HepG2 (cell line): ENCODE measurements at regions not wholly inside any gene's neighbourhood (a gene's known extent, or its start where the extent isn't known, plus 50 kb on each side); places are given as distances from the start of the nearest gene placed in this dataset.

Experiments
- ATAC-seq: fragments of 200-7000 bp; cut with Tn5 transposase; 3 replicates; pipeline ENCODE4 v1.9.1; 2020; ENCODE audit warnings: mild to moderate bottlenecking, moderate library complexity
- BruUV-seq: library from RNA; stranded (reverse); fragments of 400-500 nt; replicated peaks from 2 replicates; lab custom pipeline; 2021; lab: Mats Ljungman, UMichigan
- CTCF ChIA-PET: fragments of 300-600 bp; formaldehyde crosslinking; extraction: SDS; loops from one replicate; lab custom pipeline; 2021; ENCODE audit warnings: low total read pairs, inconsistent platforms, low intra/inter-chr PET ratio; lab: Yijun Ruan, JAX
- POLR2A ChIA-PET: fragments of 350-600 bp; sonication (Branson Sonifier 250); formaldehyde crosslinking; loops from one replicate; lab custom pipeline; 2020; ENCODE audit warnings: antibody characterized with exemption, inconsistent platforms; lab: Yijun Ruan, JAX
- DNase-seq: peaks from one replicate; pipeline ENCODE4 v3.0.0-alpha.2; 2015; ENCODE audit warnings: low spot score
- FAIRE-seq: peaks from 3 replicates; lab custom pipeline; 2011; peaks lifted over from hg19 to GRCh38; lab: Jason Lieb, UNC
- H2AFZ ChIP-seq: one replicate; pipeline ENCODE4 v1.6.1; 2011; ENCODE audit warnings: low read length, inconsistent platforms
- H3K27ac ChIP-seq: fragments of 300-600 bp; 3 replicates; pipeline ENCODE4 v1.8.0; 2011; ENCODE audit warnings: mixed run types, mild to moderate bottlenecking, mixed read lengths, low read length, inconsistent platforms; ENCODE audit not compliant: insufficient read depth; ENCODE audit errors: extremely low read length
- H3K27me3 ChIP-seq, 2 experiments: fragments of 200-600 bp in 1 of 2; 2 replicates in 1 of 2; 3 replicates in 1 of 2; pipeline versions ENCODE4 v1.6.0 to v1.8.0; 2011; ENCODE audit warnings: low read length in 2 of 2, mild to moderate bottlenecking in 2 of 2, moderate library complexity in 2 of 2, inconsistent platforms in 1 of 2; ENCODE audit not compliant: insufficient read depth in 2 of 2, control insufficient read depth in 1 of 2
- H3K36me3 ChIP-seq, 2 experiments: fragments of 200-600 bp in 1 of 2; replicated peaks in 1 of 2; 2 replicates in 1 of 2; 3 replicates in 1 of 2; pipeline versions ENCODE4 v1.5.1 to v1.8.0; 2011; ENCODE audit warnings: low read length in 2 of 2, inconsistent platforms in 1 of 2; ENCODE audit not compliant: insufficient read depth in 2 of 2, control insufficient read depth in 1 of 2
- H3K4me1 ChIP-seq: 2 replicates; pipeline ENCODE4 v1.5.1; 2012; ENCODE audit warnings: low read length, inconsistent platforms; ENCODE audit not compliant: insufficient read depth
- H3K4me2 ChIP-seq: 2 replicates; pipeline ENCODE4 v1.6.0; 2011; ENCODE audit warnings: low read depth, low read length, inconsistent platforms
- H3K4me3 ChIP-seq, 3 experiments: fragments of 200-600 bp in 1 of 3; sonication (generic), shearing (Covaris generic) in 1 of 3; replicated peaks in 1 of 3; 2 replicates each; pipeline ENCODE4 v1.5.1; 2011 to 2016; ENCODE audit warnings: low read length in 3 of 3, inconsistent platforms in 2 of 3, low read depth in 2 of 3, mild to moderate bottlenecking in 2 of 3, control low read depth in 1 of 3, mixed read lengths in 1 of 3; ENCODE audit not compliant: insufficient read depth in 1 of 3
- H3K79me2 ChIP-seq: one replicate; pipeline ENCODE4 v1.6.1; 2011; ENCODE audit warnings: low read length, inconsistent platforms; ENCODE audit not compliant: insufficient read depth
- H3K9ac ChIP-seq: 2 replicates; pipeline ENCODE4 v1.6.0; 2011; ENCODE audit warnings: mild to moderate bottlenecking, low read depth, low read length, inconsistent platforms; ENCODE audit not compliant: insufficient read depth
- H3K9me3 ChIP-seq: 2 replicates; pipeline ENCODE4 v1.5.1; 2012; ENCODE audit warnings: mild to moderate bottlenecking, low read length
- H4K20me1 ChIP-seq: 2 replicates; pipeline ENCODE4 v1.6.0; 2011; ENCODE audit warnings: inconsistent platforms, mild to moderate bottlenecking, low read length, moderate library complexity; ENCODE audit not compliant: insufficient read depth
- ARID4A ChIP-seq: sonication (generic); formaldehyde crosslinking; IDR thresholded peaks from 2 replicates; pipeline ENCODE4 v1.5.0; 2020; ENCODE audit warnings: mild to moderate bottlenecking, missing genetic modification reagents, borderline replicate concordance
- ATF7-NPFF ChIP-seq: sonication (generic); formaldehyde crosslinking; IDR thresholded peaks from 2 replicates; pipeline ENCODE4 v1.8.1; 2023; ENCODE audit warnings: mild to moderate bottlenecking, low read depth, missing genetic modification reagents, moderate library complexity
- E2F5 ChIP-seq: sonication (generic); formaldehyde crosslinking; conservative IDR thresholded peaks from 2 replicates; pipeline ENCODE4 v1.4.0; 2020; ENCODE audit warnings: missing genetic modification reagents
- NCOR1 ChIP-seq: fragments of 200-600 bp; sonication (generic); IDR thresholded peaks from 2 replicates; pipeline ENCODE4 v1.7.0; 2017; ENCODE audit warnings: antibody characterized with exemption, low read length, borderline replicate concordance
- ZNF234 ChIP-seq: sonication (generic); formaldehyde crosslinking; conservative IDR thresholded peaks from 2 replicates; pipeline ENCODE4 v1.5.1; 2020; ENCODE audit warnings: mild to moderate bottlenecking, missing genetic modification reagents
- ZNF484 ChIP-seq: sonication (generic); formaldehyde crosslinking; IDR thresholded peaks from 2 replicates; pipeline ENCODE4 v1.5.1; 2020; ENCODE audit warnings: mild to moderate bottlenecking, low read depth, missing genetic modification reagents, borderline replicate concordance
- ZNF557 ChIP-seq: sonication (generic); formaldehyde crosslinking; IDR thresholded peaks from 2 replicates; pipeline ENCODE4 v1.4.0; 2020; ENCODE audit warnings: missing genetic modification reagents
- WGBS: methylation state at CpG from one replicate; pipeline ENCODE4 v1.1.6; 2017; ENCODE audit warnings: low lambda C conversion rate; 5-methylcytosine and 5-hydroxymethylcytosine counted together
- in situ Hi-C: cut with HindIII; loops from 2 replicates; pipeline ENCODE4 v1.10.0; 2017; ENCODE audit warnings: low pct_unique_long_range_greater_than_20kb; ENCODE audit not compliant: extremely low pct_ligation_motif_present
- intact Hi-C: fragments of 100-400 bp; cut with micrococcal nuclease; formaldehyde crosslinking; loops from one replicate; pipeline ENCODE4 v1.10.0; 2022; ENCODE audit not compliant: unreplicated experiment

GRCh38 chr1:224802617-224803016 is 126.9 kb upstream of the DNAH14 start:
- ATAC-seq (no peak), FAIRE-seq (no peak), DNase-seq (no peak)
- Histone ChIP-seq H3K9me3 (no peaks in the 10 kb centered on the region), H3K4me1 (no peaks in the 10 kb centered on the region), H3K27ac (no peak overlapping the region), H2AFZ (no peak overlapping the region), H3K27me3 (no peaks in the 10 kb centered on the region), H3K9ac (no peak overlapping the region), H3K79me2 (no peaks in the 10 kb centered on the region), H3K4me2 (no peak overlapping the region), H4K20me1 (no peaks in the 10 kb centered on the region), H3K36me3 (no peaks in the 10 kb centered on the region), H3K4me3 (no peak overlapping the region)
- in situ Hi-C loops (no loop called here), intact Hi-C loops (no loop called here)
- no peak for TF ChIP-seq ARID4A
- no peak for TF ChIP-seq ATF7-NPFF (CRISPR knock-in tag)
- TF ChIP-seq E2F5 (CRISPR knock-in tag), result no peak
- TF ChIP-seq NCOR1, result no peak
- no peak for TF ChIP-seq ZNF484
- TF ChIP-seq ZNF234 (CRISPR knock-in tag), result no peak
- TF ChIP-seq ZNF557 (CRISPR knock-in tag), result no peak
- WGBS, result 2% methylated on average over 3 of the region's 3 CpGs
- ChIA-PET POLR2A (no interaction called here), CTCF (no interaction called here)
- no TSS peak for BruUV-seq
